ENCODE measurements at regions not wholly inside any gene's neighbourhood (a gene's known extent, or its start where the extent isn't known, plus 50 kb on each side); places are given as distances from the start of the nearest gene placed in this dataset.

DNA sequence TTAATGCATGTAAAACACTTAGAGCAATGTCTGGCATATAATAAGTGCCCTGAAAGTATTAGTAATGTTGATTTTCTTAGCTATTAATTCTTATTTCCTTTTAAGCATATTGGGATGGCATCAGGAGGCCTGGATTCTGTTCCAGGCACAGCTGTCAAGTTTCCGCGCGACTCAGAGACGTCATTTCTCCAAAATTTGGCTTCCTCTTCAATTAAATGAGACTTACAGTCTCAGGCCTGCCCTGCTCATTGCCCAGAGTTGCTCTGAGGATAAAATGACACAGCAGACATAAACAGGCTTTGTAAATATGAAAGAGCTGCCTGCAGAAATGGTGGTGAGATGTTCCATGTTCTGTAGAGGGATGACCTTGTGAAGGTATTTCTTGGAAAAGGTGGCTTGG, 159.8 kb upstream of the GLRA1 start (continued):
- TF ChIP-seq, protein P1, sequence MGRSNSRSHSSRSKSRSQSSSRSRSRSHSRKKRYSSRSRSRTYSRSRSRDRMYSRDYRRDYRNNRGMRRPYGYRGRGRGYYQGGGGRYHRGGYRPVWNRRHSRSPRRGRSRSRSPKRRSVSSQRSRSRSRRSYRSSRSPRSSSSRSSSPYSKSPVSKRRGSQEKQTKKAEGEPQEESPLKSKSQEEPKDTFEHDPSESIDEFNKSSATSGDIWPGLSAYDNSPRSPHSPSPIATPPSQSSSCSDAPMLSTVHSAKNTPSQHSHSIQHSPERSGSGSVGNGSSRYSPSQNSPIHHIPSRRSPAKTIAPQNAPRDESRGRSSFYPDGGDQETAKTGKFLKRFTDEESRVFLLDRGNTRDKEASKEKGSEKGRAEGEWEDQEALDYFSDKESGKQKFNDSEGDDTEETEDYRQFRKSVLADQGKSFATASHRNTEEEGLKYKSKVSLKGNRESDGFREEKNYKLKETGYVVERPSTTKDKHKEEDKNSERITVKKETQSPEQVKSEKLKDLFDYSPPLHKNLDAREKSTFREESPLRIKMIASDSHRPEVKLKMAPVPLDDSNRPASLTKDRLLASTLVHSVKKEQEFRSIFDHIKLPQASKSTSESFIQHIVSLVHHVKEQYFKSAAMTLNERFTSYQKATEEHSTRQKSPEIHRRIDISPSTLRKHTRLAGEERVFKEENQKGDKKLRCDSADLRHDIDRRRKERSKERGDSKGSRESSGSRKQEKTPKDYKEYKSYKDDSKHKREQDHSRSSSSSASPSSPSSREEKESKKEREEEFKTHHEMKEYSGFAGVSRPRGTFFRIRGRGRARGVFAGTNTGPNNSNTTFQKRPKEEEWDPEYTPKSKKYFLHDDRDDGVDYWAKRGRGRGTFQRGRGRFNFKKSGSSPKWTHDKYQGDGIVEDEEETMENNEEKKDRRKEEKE (IDR thresholded peaks at IDR 0.05) = no peak
- no peak for TF ChIP-seq EED (IDR thresholded peaks at IDR 0.05; ENCODE audit: low read depth)
- TF ChIP-seq BMI1 (IDR thresholded peaks at IDR 0.05; ENCODE audit: borderline replicate concordance) = no peak

DNA sequence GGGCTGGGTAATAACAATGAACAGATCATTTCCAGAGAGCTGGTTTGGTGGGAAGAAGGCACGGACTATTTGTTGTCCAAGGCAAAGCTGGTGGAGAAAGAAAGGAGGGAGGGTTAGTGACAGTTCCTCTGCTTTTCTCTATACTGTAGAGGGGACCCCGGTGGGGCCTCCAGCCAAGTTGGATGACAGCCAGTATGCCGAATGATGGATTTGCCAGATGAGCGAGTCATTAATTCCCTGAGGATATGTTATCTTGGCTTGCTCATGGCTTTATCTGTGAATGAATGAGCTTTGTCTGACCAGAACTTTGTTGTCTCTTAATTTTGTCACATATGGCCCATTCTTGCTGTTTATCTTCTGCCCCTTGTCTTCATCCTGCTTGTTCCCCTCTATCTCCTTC, 158.6 kb upstream of the GLRA1 start:
- CTCF ChIA-PET = no interaction called here
- no peak for FAIRE-seq
- H3K4me1 ChIP-seq (ENCODE audit: control insufficient read depth, insufficient read depth, low read length) = no peaks in the 10 kb centered on the region
- H3K27ac ChIP-seq (ENCODE audit: control insufficient read depth, insufficient read depth) = no peak overlapping the region
- 59% methylated on average over 4 of the region's 4 CpGs for WGBS (ENCODE audit: insufficient coverage, insufficient replicate concordance, low lambda C conversion rate, missing lambda C conversion rate)
- no TSS peak for BruUV-seq (replicated peaks)
- H3K36me3 ChIP-seq (ENCODE audit: control insufficient read depth in 2 of 2, insufficient read depth in 2 of 2, low read length in 1 of 2) = no peaks in the 10 kb centered on the region
- H3K9me3 ChIP-seq (replicated peaks; ENCODE audit: control insufficient read depth, insufficient read depth, low read length) = no peaks in the 10 kb centered on the region
- H4K20me1 ChIP-seq (ENCODE audit: control insufficient read depth, insufficient read depth) = no peaks in the 10 kb centered on the region
- RAD21 ChIA-PET (ENCODE audit: unreplicated experiment) = no interaction called here
- no peak overlapping the region for H3K4me3 ChIP-seq
- no peaks in the 10 kb centered on the region for H3K79me2 ChIP-seq (ENCODE audit: control insufficient read depth, insufficient read depth, low read length)
- no peak overlapping the region for H3K4me2 ChIP-seq (ENCODE audit: control insufficient read depth, insufficient read depth)
- TF ChIP-seq EP300 (IDR thresholded peaks at IDR 0.05; ENCODE audit: borderline replicate concordance in 1 of 2, control insufficient read depth in 1 of 2, low read depth in 2 of 2, low read length in 2 of 2) = no peak
- no peak for TF ChIP-seq CEBPB (IDR thresholded peaks at IDR 0.05; ENCODE audit: borderline replicate concordance in 1 of 2, low read depth in 2 of 2, low read length in 2 of 2)
- TF ChIP-seq, protein P2, sequence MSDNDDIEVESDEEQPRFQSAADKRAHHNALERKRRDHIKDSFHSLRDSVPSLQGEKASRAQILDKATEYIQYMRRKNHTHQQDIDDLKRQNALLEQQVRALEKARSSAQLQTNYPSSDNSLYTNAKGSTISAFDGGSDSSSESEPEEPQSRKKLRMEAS (IDR thresholded peaks at IDR 0.05; ENCODE audit: low read depth, low read length) = no peak
- no peak for TF ChIP-seq CHD4 (IDR thresholded peaks at IDR 0.05)
- TF ChIP-seq ZSCAN29 (IDR thresholded peaks at IDR 0.05) = no peak
- TF ChIP-seq POU2F2 (IDR thresholded peaks at IDR 0.05; ENCODE audit: borderline replicate concordance, low read depth, low read length) = no peak
- TF ChIP-seq, protein P3, sequence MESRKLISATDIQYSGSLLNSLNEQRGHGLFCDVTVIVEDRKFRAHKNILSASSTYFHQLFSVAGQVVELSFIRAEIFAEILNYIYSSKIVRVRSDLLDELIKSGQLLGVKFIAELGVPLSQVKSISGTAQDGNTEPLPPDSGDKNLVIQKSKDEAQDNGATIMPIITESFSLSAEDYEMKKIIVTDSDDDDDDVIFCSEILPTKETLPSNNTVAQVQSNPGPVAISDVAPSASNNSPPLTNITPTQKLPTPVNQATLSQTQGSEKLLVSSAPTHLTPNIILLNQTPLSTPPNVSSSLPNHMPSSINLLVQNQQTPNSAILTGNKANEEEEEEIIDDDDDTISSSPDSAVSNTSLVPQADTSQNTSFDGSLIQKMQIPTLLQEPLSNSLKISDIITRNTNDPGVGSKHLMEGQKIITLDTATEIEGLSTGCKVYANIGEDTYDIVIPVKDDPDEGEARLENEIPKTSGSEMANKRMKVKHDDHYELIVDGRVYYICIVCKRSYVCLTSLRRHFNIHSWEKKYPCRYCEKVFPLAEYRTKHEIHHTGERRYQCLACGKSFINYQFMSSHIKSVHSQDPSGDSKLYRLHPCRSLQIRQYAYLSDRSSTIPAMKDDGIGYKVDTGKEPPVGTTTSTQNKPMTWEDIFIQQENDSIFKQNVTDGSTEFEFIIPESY (IDR thresholded peaks at IDR 0.05) = no peak
- TF ChIP-seq PAX8 (IDR thresholded peaks at IDR 0.05) = no peak
- TF ChIP-seq MEF2B (IDR thresholded peaks at IDR 0.05; ENCODE audit: partially characterized antibody, poor library complexity, severe bottlenecking) = no peak
- TF ChIP-seq ZNF217 (IDR thresholded peaks at IDR 0.05) = no peak
- TF ChIP-seq BRCA1 (IDR thresholded peaks at IDR 0.05; ENCODE audit: low read depth, low read length) = no peak
- no peak for TF ChIP-seq CREB1 (IDR thresholded peaks at IDR 0.05; ENCODE audit: low read depth)
- no peak for TF ChIP-seq BHLHE40 (IDR thresholded peaks at IDR 0.05; ENCODE audit: borderline replicate concordance in 1 of 2, low read depth in 2 of 2, low read length in 1 of 2)
- TF ChIP-seq, protein P4, sequence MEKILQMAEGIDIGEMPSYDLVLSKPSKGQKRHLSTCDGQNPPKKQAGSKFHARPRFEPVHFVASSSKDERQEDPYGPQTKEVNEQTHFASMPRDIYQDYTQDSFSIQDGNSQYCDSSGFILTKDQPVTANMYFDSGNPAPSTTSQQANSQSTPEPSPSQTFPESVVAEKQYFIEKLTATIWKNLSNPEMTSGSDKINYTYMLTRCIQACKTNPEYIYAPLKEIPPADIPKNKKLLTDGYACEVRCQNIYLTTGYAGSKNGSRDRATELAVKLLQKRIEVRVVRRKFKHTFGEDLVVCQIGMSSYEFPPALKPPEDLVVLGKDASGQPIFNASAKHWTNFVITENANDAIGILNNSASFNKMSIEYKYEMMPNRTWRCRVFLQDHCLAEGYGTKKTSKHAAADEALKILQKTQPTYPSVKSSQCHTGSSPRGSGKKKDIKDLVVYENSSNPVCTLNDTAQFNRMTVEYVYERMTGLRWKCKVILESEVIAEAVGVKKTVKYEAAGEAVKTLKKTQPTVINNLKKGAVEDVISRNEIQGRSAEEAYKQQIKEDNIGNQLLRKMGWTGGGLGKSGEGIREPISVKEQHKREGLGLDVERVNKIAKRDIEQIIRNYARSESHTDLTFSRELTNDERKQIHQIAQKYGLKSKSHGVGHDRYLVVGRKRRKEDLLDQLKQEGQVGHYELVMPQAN (conservative IDR thresholded peaks at IDR 0.05) = no peak
- TF ChIP-seq POLR2A (IDR thresholded peaks at IDR 0.05; ENCODE audit: low read depth, low read length) = no peak
- no peak for DNase-seq (ENCODE audit: low read depth, low spot score)
- intact Hi-C loops (cut with micrococcal nuclease; ENCODE audit: unreplicated experiment) (no loop called here), in situ Hi-C loops (cut with MboI) (no loop called here)
- POLR2A ChIA-PET = no interaction called here
- H3K9ac ChIP-seq (ENCODE audit: control insufficient read depth, insufficient read depth, low read length) = no peak overlapping the region
- no peak for ATAC-seq
- no peaks in the 10 kb centered on the region for H3K27me3 ChIP-seq (replicated peaks in 1 of 2; ENCODE audit: control insufficient read depth in 2 of 2, insufficient read depth in 2 of 2, low read length in 1 of 2)
- H2AFZ ChIP-seq (ENCODE audit: control insufficient read depth, low read depth, low read length) = no peak overlapping the region
- SMC1A ChIA-PET (ENCODE audit: uncharacterized antibody, unreplicated experiment) = no interaction called here
